Upper lobe of right lung (tissue), 1 donor: ENCODE measurements at regions not wholly inside any gene's neighbourhood (a gene's known extent, or its start where the extent isn't known, plus 50 kb on each side); places are given as distances from the start of the nearest gene placed in this dataset.

Source experiments
- ATAC-seq: fragments of 200-7000 bp; cut with Tn5 transposase; one replicate; pipeline ENCODE4 v1.9.1; 2020; ENCODE audit warnings: mild to moderate bottlenecking, moderate library complexity
- DNase-seq: peaks from one replicate; pipeline ENCODE4 v3.0.0-alpha.2; 2020
- H3K27ac ChIP-seq: fragments of 200-600 bp; one replicate; pipeline ENCODE4 v1.8.0; 2022
- H3K27me3 ChIP-seq: fragments of 200-600 bp; one replicate; pipeline ENCODE4 v1.8.0; 2022; ENCODE audit warnings: mild to moderate bottlenecking
- H3K36me3 ChIP-seq: fragments of 200-600 bp; one replicate; pipeline ENCODE4 v1.8.0; 2022
- H3K4me1 ChIP-seq: fragments of 200-600 bp; one replicate; pipeline ENCODE4 v1.8.0; 2022
- H3K4me3 ChIP-seq: fragments of 200-600 bp; one replicate; pipeline ENCODE4 v1.8.0; 2022; ENCODE audit warnings: mild to moderate bottlenecking
- H3K9me3 ChIP-seq: fragments of 200-600 bp; one replicate; pipeline ENCODE4 v1.8.0; 2022
- CTCF ChIP-seq: fragments of 200-600 bp; IDR thresholded peaks from one replicate; pipeline ENCODE4 v1.8.0; 2022; ENCODE audit warnings: antibody characterized with exemption
- intact Hi-C: fragments of 100-400 bp; cut with DNase I; formaldehyde crosslinking; loops from one replicate; pipeline ENCODE4 v1.11.0; 2022
- donor health status: DM: no; HTN: yes; CAD: no; lungs with severe emphysema.

- H3K36me3 ChIP-seq = no peaks in the 10 kb centered on the region
- TF ChIP-seq CTCF = no peak
- no peak for DNase-seq
- H3K9me3 ChIP-seq = no peaks in the 10 kb centered on the region
- no peaks in the 10 kb centered on the region for H3K4me1 ChIP-seq
- no peak overlapping the region for H3K27ac ChIP-seq
- intact Hi-C loops = no loop called here
- no peak overlapping the region for H3K4me3 ChIP-seq
- no peak for ATAC-seq
- no peaks in the 10 kb centered on the region for H3K27me3 ChIP-seq
These were observed 188.8 kb downstream of the NEBL start for GRCh38 chr10:20708305-20708704.

GRCh38 chr10:20707251-20707650 is 189.9 kb downstream of the NEBL start:
- DNase-seq = no peak
- Histone ChIP-seq H3K27ac (no peak overlapping the region), H3K4me1 (no peaks in the 10 kb centered on the region), H3K36me3 (no peaks in the 10 kb centered on the region), H3K4me3 (no peak overlapping the region), H3K27me3 (no peaks in the 10 kb centered on the region), H3K9me3 (no peaks in the 10 kb centered on the region)
- intact Hi-C loops = no loop called here
- TF ChIP-seq CTCF = no peak
- ATAC-seq = no peak

- no peak for TF ChIP-seq CTCF
- ATAC-seq (no peak), DNase-seq (no peak)
- no peaks in the 10 kb centered on the region for H3K27me3 ChIP-seq
- H3K4me1 ChIP-seq = no peaks in the 10 kb centered on the region
- H3K27ac ChIP-seq = no peak overlapping the region
- H3K4me3 ChIP-seq = no peak overlapping the region
- H3K36me3 ChIP-seq = no peaks in the 10 kb centered on the region
- intact Hi-C loops = no loop called here
- no peaks in the 10 kb centered on the region for H3K9me3 ChIP-seq
These were observed 198.3 kb downstream of the NEBL start for GRCh38 chr10:20698837-20699236.

GRCh38 chr10:20694296-20694695 is 202.8 kb downstream of the NEBL start:
- no peak for TF ChIP-seq CTCF
- H3K27me3 ChIP-seq = no peaks in the 10 kb centered on the region
- no peaks in the 10 kb centered on the region for H3K9me3 ChIP-seq
- no peaks in the 10 kb centered on the region for H3K36me3 ChIP-seq
- ATAC-seq = no peak
- intact Hi-C loops = no loop called here
- DNase-seq = no peak
- no peaks in the 10 kb centered on the region for H3K4me1 ChIP-seq
- H3K27ac ChIP-seq = no peak overlapping the region
- no peak overlapping the region for H3K4me3 ChIP-seq

- ATAC-seq (no peak), DNase-seq (no peak)
- no peaks in the 10 kb centered on the region for H3K36me3 ChIP-seq
- no peaks in the 10 kb centered on the region for H3K27me3 ChIP-seq
- no peak for TF ChIP-seq CTCF
- H3K4me3 ChIP-seq = no peak overlapping the region
- no peaks in the 10 kb centered on the region for H3K4me1 ChIP-seq
- no peak overlapping the region for H3K27ac ChIP-seq
- H3K9me3 ChIP-seq = no peaks in the 10 kb centered on the region
- intact Hi-C loops = no loop called here
These were observed 208.1 kb downstream of the NEBL start for GRCh38 chr10:20688797-20689544.
